LNCaP clone FGC (cell line): ENCODE measurements at regions not wholly inside any gene's neighbourhood (a gene's known extent, or its start where the extent isn't known, plus 50 kb on each side); places are given as distances from the start of the nearest gene placed in this dataset.

ENCODE experiments used
- DNase-seq: peaks from one replicate; pipeline ENCODE4 v3.0.0-alpha.2; 2011; ENCODE audit warnings: low read depth
- H3K4me3 ChIP-seq: 2 replicates; pipeline ENCODE4 v1.5.1; 2011; ENCODE audit warnings: mild to moderate bottlenecking, low read depth, low read length, control low read depth
- TF ChIP-seq, protein P1 (sequence below): IDR thresholded peaks from 2 replicates; pipeline ENCODE4 v1.5.1; 2012; ENCODE audit warnings: mild to moderate bottlenecking; ENCODE audit not compliant: control insufficient read depth, insufficient read depth; ENCODE audit errors: extremely low read depth

DNA sequence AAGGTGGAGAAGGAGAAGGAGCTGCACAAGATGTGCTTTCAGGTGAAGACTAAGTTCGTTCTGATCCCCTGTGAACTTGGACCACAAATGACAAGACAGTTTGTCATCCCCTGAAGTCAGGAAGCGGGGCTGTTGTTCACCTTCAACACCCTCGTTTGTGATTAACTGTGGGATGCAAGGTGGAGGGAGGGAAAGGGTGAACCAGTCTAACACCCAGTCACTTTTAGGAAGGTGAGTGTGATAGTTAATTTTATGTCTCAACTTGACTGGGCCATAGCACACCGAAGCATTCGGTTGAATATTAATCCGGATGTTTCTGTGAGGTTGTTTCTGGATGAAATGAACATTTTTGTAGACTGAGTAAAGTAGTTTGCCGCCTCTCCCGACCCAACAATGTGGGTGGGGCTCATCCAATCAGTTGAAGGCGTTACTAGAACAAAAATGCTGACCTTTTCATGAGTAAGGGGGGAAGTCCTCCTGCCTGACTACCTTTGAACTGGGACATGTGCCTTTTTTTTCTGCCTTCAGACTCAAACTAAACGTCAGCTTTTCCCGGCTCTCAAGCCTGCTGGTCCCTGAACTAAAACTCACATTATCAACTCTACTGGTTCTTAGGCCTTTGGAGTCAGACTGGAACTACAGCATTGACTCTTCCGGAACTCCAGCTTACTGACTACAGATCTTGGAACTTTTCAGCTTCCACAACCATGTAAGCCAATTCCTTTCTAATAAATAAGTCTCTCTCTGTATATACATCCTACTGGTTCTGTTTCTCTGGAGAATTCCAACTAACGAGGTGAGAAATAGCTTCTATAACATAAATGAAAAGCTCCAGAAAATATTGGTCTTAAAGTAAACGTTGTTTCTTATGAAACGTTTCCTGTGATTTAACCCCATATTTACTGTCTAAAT is 264.0 kb upstream of the SLITRK3 start:
- H3K4me3 ChIP-seq: no peak overlapping the region
- no peak for DNase-seq
- TF ChIP-seq, protein P1, sequence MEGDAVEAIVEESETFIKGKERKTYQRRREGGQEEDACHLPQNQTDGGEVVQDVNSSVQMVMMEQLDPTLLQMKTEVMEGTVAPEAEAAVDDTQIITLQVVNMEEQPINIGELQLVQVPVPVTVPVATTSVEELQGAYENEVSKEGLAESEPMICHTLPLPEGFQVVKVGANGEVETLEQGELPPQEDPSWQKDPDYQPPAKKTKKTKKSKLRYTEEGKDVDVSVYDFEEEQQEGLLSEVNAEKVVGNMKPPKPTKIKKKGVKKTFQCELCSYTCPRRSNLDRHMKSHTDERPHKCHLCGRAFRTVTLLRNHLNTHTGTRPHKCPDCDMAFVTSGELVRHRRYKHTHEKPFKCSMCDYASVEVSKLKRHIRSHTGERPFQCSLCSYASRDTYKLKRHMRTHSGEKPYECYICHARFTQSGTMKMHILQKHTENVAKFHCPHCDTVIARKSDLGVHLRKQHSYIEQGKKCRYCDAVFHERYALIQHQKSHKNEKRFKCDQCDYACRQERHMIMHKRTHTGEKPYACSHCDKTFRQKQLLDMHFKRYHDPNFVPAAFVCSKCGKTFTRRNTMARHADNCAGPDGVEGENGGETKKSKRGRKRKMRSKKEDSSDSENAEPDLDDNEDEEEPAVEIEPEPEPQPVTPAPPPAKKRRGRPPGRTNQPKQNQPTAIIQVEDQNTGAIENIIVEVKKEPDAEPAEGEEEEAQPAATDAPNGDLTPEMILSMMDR: no peak

DNA sequence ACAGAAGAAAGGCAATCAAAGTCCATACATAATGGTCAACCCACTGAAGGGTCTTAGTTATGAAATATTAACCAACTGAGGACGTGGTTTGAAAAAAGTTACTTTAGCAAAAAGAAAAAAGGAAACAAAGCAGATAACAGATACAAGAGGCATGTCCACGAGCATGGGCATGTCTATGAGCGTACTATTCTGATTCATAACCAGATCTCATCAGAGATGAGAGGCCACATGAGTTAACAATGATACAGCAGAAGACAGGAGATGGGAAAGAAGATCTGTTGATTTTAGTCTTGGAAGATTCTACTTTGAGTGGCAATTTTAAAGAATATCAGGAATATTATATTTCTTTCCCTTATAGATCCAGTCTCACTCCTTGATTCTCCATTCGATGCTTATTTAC is 262.9 kb upstream of the SLITRK3 start:
- no peak for DNase-seq
- TF ChIP-seq, protein P1: no peak
- H3K4me3 ChIP-seq: no peak overlapping the region

DNA sequence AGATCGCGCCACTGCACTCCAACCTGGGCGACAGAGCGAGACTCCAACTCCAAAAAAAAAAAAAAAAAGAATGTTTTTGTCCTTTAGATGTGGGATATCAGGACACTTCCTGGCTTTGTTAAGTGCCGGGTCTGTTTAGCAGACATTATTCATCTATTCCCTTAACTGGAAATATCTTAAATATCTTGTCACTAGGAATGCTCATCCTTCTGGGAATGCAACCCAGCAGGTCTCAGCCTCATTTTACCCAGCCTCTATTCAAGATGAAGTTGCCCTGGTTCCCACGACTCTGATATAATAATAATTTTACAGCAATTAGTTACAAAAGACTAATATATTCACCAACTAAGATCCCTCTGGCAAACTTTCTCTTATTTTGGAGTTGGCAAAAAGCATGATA is 260.9 kb upstream of the SLITRK3 start:
- TF ChIP-seq, protein P1: no peak
- DNase-seq: no peak
- no peak overlapping the region for H3K4me3 ChIP-seq

DNA sequence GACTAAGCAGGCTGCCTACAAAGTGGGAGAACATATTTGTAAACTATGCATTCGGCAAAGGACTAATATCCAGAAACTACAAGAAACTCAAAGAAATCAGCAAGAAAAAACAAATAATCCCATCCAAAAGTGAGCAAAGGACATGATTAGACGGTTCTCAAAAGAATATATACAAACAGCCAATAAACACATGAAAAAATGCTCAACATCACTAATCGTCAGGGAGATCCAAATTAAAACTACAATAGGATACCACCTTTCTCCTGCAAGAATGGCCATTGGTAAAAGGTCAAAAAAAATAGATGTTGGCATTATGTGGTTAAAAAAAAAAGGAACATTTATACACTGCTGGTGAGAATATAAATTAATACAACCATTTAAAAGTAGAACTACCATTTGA is 259.6 kb upstream of the SLITRK3 start:
- H3K4me3 ChIP-seq: no peak overlapping the region
- TF ChIP-seq, protein P1: no peak

DNA sequence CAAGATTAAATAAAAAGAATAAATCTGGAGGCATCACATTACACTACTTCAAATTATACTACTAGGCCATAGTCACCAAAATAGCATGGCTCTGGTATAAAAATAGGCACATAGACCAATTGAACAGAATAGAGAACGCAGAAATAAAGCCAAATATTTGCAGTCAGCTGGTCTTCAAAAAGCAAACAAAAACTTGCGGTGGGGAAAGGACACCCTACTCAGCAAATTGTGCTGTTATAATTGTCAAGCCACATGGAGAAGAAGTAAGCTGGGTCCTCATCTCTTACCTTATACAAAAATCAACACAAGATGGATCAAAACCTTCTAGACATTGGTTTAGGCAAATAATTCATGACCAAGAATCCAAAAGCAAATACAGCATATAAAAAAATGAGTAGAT is 259.2 kb upstream of the SLITRK3 start:
- TF ChIP-seq, protein P1: no peak
- H3K4me3 ChIP-seq: no peak overlapping the region
- no peak for DNase-seq

More for the DNA sequence above, 259.6 kb upstream of the SLITRK3 start:
- no peak for DNase-seq

DNA sequence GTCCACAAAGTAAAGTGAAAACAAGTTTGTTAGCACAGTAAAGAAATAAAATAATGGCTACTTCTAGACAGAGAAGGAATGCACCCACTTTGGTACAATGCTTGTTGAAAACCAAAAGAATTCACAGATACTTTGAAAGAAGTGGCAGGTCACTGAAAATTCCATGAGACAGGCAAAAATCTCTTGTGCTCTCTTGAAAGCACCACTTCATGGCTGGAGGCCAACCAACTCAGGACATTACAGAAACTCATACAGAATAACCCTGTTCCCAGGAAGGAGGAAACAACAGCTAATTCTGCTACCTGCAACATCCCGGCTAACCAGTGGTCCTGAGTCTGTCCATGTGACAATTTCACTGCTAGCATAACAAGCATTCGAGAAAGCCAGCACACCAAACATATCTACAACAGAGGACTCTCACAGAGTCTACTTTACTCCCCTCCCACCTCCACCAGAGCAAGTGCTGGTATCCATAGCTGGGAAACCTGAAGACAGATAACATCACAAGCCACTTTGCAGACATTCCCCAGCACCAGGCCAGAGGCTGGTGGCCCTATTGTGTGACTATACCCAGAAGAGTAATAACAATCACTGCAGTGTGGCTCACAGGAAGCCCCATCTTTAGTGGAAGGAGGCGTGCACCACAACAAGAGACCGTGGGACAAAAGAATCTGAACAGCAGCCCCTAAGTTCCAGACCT is 255.3 kb upstream of the SLITRK3 start:
- TF ChIP-seq, protein P1: no peak
- DNase-seq: no peak
- H3K4me3 ChIP-seq: no peak overlapping the region

DNA sequence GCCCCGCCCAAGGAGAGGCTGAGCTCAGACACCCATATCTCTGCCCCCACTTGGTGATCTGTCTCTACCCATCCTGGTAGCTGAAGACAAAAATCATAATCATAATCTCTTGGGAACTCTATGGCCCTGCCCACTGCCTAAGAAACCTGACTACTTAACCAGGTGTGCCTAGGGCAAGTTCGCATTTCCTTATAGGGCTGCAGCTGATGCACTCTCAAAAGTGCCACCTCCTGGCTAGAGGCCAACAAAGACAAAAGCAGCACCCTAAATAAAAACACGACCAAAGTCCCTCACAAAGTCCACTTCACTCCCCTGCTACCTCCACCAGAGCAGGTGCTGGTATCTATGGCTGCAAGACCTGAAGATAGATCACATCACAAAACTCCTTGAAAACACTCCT is 250.4 kb upstream of the SLITRK3 start:
- H3K4me3 ChIP-seq: no peak overlapping the region
- no peak for DNase-seq
- TF ChIP-seq, protein P1: no peak
